ENCODE measurements at regions not wholly inside any gene's neighbourhood (a gene's known extent, or its start where the extent isn't known, plus 50 kb on each side); places are given as distances from the start of the nearest gene placed in this dataset.
"Not testable (repeated sequence)": the region's sequence is repeated elsewhere in the genome, so short reads cannot be mapped to it uniquely, and the experiment has no call there.

GRCh38 chr15:75765551-75766305 is 53.1 kb upstream of the CSPG4 start:
- ATAC-seq; DNase-seq (ENCODE audit: low spot score); intact Hi-C loops (cut with DNase I): not testable (repeated sequence)

GRCh38 chr15:75764845-75765550 is 52.4 kb upstream of the CSPG4 start:
- ATAC-seq; DNase-seq (ENCODE audit: low spot score); intact Hi-C loops (cut with DNase I): not testable (repeated sequence)

- ATAC-seq; intact Hi-C loops (cut with DNase I); DNase-seq (ENCODE audit: low spot score): not testable (repeated sequence)
Observed at GRCh38 chr15:75763635-75764600, 51.3 kb upstream of the CSPG4 start.

- ATAC-seq (no peak), DNase-seq (ENCODE audit: low spot score) (no peak)
- intact Hi-C loops (cut with DNase I) = no loop called here
Observed at GRCh38 chr15:75763137-75763611, 50.5 kb upstream of the CSPG4 start.

Measured in sciatic nerve (tissue), 2 donors.